H1 (cell line): ENCODE measurements at regions not wholly inside any gene's neighbourhood (a gene's known extent, or its start where the extent isn't known, plus 50 kb on each side); places are given as distances from the start of the nearest gene placed in this dataset.
A peak's percentile ranks its signal among the peaks of the same experiment; 100 is the strongest.

Experiments used
- CTCF ChIA-PET: fragments of 300-600 bp; sonication (Branson Sonifier 250); formaldehyde crosslinking; loops from one replicate; lab custom pipeline; 2021; ENCODE audit not compliant: partially characterized antibody; lab: Charles Lee
- POLR2A ChIA-PET: fragments of 300-600 bp; sonication (Branson Sonifier 250); formaldehyde crosslinking; loops from one replicate; lab custom pipeline; 2021; ENCODE audit warnings: inconsistent platforms; ENCODE audit not compliant: partially characterized antibody; lab: Charles Lee
- DNase-seq, 2 experiments: peaks; one replicate each; pipeline versions ENCODE4 v3.0.0 to v3.0.0-alpha.2; 2010 to 2022; ENCODE audit warnings: low spot score in 2 of 2, low read depth in 1 of 2, mixed read lengths in 1 of 2
- FAIRE-seq: peaks from 2 replicates; lab custom pipeline; 2011; peaks lifted over from hg19 to GRCh38; lab: Jason Lieb, UNC
- H2AFZ ChIP-seq: 2 replicates; pipeline ENCODE4 v1.8.1; 2012; ENCODE audit warnings: low read length, inconsistent platforms
- H2AK5ac ChIP-seq: 2 replicates; pipeline ENCODE4 v1.6.1; 2013; ENCODE audit warnings: low read depth, low read length
- H2BK120ac ChIP-seq: replicated peaks from 2 replicates; pipeline ENCODE3; 2013; ENCODE audit warnings: low read depth, low read length, inconsistent platforms
- H2BK12ac ChIP-seq: 2 replicates; pipeline ENCODE4 v1.6.1; 2013; ENCODE audit warnings: low read depth, low read length
- H2BK15ac ChIP-seq: 2 replicates; pipeline ENCODE4 v1.6.1; 2013; ENCODE audit warnings: low read length
- H2BK20ac ChIP-seq: 2 replicates; pipeline ENCODE4 v1.6.1; 2013; ENCODE audit warnings: low read length
- H2BK5ac ChIP-seq: 2 replicates; pipeline ENCODE4 v1.6.1; 2013; ENCODE audit warnings: low read depth, low read length
- H3K14ac ChIP-seq: 2 replicates; pipeline ENCODE4 v1.6.1; 2013; ENCODE audit warnings: inconsistent platforms; ENCODE audit not compliant: insufficient read length
- H3K18ac ChIP-seq: 2 replicates; pipeline ENCODE4 v1.6.1; 2013; ENCODE audit warnings: low read length; ENCODE audit errors: extremely low read depth
- H3K23ac ChIP-seq: 2 replicates; pipeline ENCODE4 v1.6.1; 2013; ENCODE audit warnings: inconsistent platforms; ENCODE audit not compliant: insufficient read length
- H3K23me2 ChIP-seq: 2 replicates; pipeline ENCODE4 v1.6.1; 2013; ENCODE audit warnings: low read depth, low read length
- H3K27ac ChIP-seq: 2 replicates; pipeline ENCODE4 v1.6.1; 2011; ENCODE audit warnings: low read depth, low read length, inconsistent platforms
- H3K27me3 ChIP-seq, 4 experiments: replicated peaks in 1 of 4; 1 replicate in 1 of 4; 2 replicates in 3 of 4; pipeline versions ENCODE4 v1.6.1 to v1.8.1; 2011 to 2013; ENCODE audit warnings: low read length in 3 of 4, mild to moderate bottlenecking in 3 of 4, inconsistent platforms in 2 of 4, mixed read lengths in 2 of 4, moderate library complexity in 1 of 4; ENCODE audit not compliant: control insufficient read depth in 3 of 4, insufficient read depth in 3 of 4; ENCODE audit errors: extremely low read depth in 1 of 4
- H3K36me3 ChIP-seq, 4 experiments: 2 replicates each; pipeline versions ENCODE4 v1.6.1 to v1.8.1; 2011 to 2013; ENCODE audit warnings: mild to moderate bottlenecking in 4 of 4, low read length in 3 of 4, moderate library complexity in 2 of 4, control low read depth in 1 of 4, inconsistent platforms in 1 of 4; ENCODE audit not compliant: insufficient read depth in 4 of 4, control insufficient read depth in 2 of 4
- H3K4ac ChIP-seq: replicated peaks from 2 replicates; pipeline ENCODE3; 2013; ENCODE audit warnings: low read length, low read depth, mixed read lengths, inconsistent platforms; ENCODE audit not compliant: insufficient read length
- H3K4me1 ChIP-seq, 4 experiments: replicated peaks in 1 of 4; 1 replicate in 1 of 4; 2 replicates in 3 of 4; pipeline versions ENCODE4 v1.6.1 to v1.8.1; 2011 to 2013; ENCODE audit warnings: low read length in 3 of 4, inconsistent platforms in 2 of 4, mixed read lengths in 1 of 4; ENCODE audit not compliant: insufficient read depth in 4 of 4, control insufficient read depth in 3 of 4
- H3K4me2 ChIP-seq, 2 experiments: 2 replicates each; pipeline versions ENCODE4 v1.6.1 to v1.8.1; 2011 to 2013; ENCODE audit warnings: low read depth in 2 of 2, low read length in 2 of 2, control low read depth in 1 of 2, inconsistent platforms in 1 of 2, mild to moderate bottlenecking in 1 of 2; ENCODE audit not compliant: insufficient read depth in 1 of 2
- H3K4me3 ChIP-seq, 4 experiments: fragments of 200-600, 300-600 bp in 1 of 4; sonication (generic), shearing (Covaris generic), sonication (Bioruptor Twin) in 1 of 4; 2 replicates each; pipeline versions ENCODE4 v1.5.1 to v1.8.1; 2011 to 2016; ENCODE audit warnings: low read length in 4 of 4, low read depth in 3 of 4, control low read depth in 2 of 4, inconsistent platforms in 2 of 4, mild to moderate bottlenecking in 2 of 4, mixed read lengths in 1 of 4, moderate library complexity in 1 of 4; ENCODE audit not compliant: insufficient read depth in 2 of 4; ENCODE audit errors: extremely low read depth in 1 of 4
- H3K56ac ChIP-seq: replicated peaks from 2 replicates; pipeline ENCODE3; 2013; ENCODE audit warnings: low read depth, mild to moderate bottlenecking, mixed read lengths, low read length, inconsistent platforms; ENCODE audit not compliant: insufficient read length
- H3K79me1 ChIP-seq: 2 replicates; pipeline ENCODE4 v1.6.1; 2013; ENCODE audit warnings: low read depth, low read length, control low read depth
- H3K79me2 ChIP-seq, 2 experiments: 2 replicates each; pipeline versions ENCODE4 v1.6.1 to v1.8.1; 2012 to 2013; ENCODE audit warnings: low read length in 2 of 2, mild to moderate bottlenecking in 2 of 2, inconsistent platforms in 1 of 2; ENCODE audit not compliant: insufficient read depth in 2 of 2, control insufficient read depth in 1 of 2
- H3K9ac ChIP-seq, 4 experiments: replicated peaks in 1 of 4; 1 replicate in 1 of 4; 2 replicates in 3 of 4; pipeline versions ENCODE4 v1.6.1 to v1.8.1; 2011 to 2013; ENCODE audit warnings: low read depth in 3 of 4, low read length in 3 of 4, control low read depth in 2 of 4, mild to moderate bottlenecking in 2 of 4, moderate library complexity in 2 of 4, inconsistent platforms in 1 of 4; ENCODE audit errors: extremely low read depth in 1 of 4
- H3K9me3 ChIP-seq, 2 experiments: 2 replicates each; pipeline versions ENCODE4 v1.6.1 to v1.8.1; 2012 to 2013; ENCODE audit warnings: mild to moderate bottlenecking in 2 of 2, moderate library complexity in 2 of 2, control low read depth in 1 of 2, inconsistent platforms in 1 of 2, low read depth in 1 of 2, low read length in 1 of 2, mixed read lengths in 1 of 2; ENCODE audit not compliant: insufficient read depth in 2 of 2
- H4K20me1 ChIP-seq, 2 experiments: replicated peaks in 1 of 2; 2 replicates each; pipeline versions ENCODE3 to v1.8.1; 2011 to 2013; ENCODE audit warnings: inconsistent platforms in 2 of 2, low read length in 2 of 2, mild to moderate bottlenecking in 1 of 2; ENCODE audit not compliant: insufficient read depth in 2 of 2, control insufficient read depth in 1 of 2
- H4K5ac ChIP-seq: 2 replicates; pipeline ENCODE4 v1.6.1; 2013; ENCODE audit warnings: low read length, low read depth, mixed read lengths, inconsistent platforms; ENCODE audit not compliant: insufficient read length
- H4K8ac ChIP-seq: 2 replicates; pipeline ENCODE4 v1.8.0; 2013; ENCODE audit warnings: mild to moderate bottlenecking, moderate library complexity, low read length, inconsistent platforms; ENCODE audit not compliant: insufficient read depth; ENCODE audit errors: extremely low read depth
- H4K91ac ChIP-seq: replicated peaks from 2 replicates; pipeline ENCODE3; 2013; ENCODE audit warnings: low read length, mixed read lengths, inconsistent platforms; ENCODE audit not compliant: insufficient read length
- ASH2L ChIP-seq: fragments of 200-600, 300-600 bp; sonication (generic); IDR thresholded peaks from one replicate; pipeline ENCODE4 v1.7.1; 2017; ENCODE audit warnings: low read length
- ATF2 ChIP-seq: IDR thresholded peaks from 2 replicates; pipeline ENCODE4 v1.6.1; 2012; ENCODE audit warnings: low read length, inconsistent platforms
- E2F6 ChIP-seq: IDR thresholded peaks from 2 replicates; pipeline ENCODE4 v1.6.1; 2012; ENCODE audit warnings: inconsistent platforms
- EGR1 ChIP-seq: IDR thresholded peaks from 2 replicates; pipeline ENCODE4 v1.6.1; 2011; ENCODE audit warnings: low read depth, low read length, borderline replicate concordance
- RFX5 ChIP-seq: IDR thresholded peaks from 2 replicates; pipeline ENCODE4 v1.6.1; 2011; ENCODE audit warnings: low read depth, low read length, improper control_type of control experiment, borderline replicate concordance
- SIN3A ChIP-seq, 2 experiments: IDR thresholded peaks in 1 of 2; conservative IDR thresholded peaks in 1 of 2; 2 replicates each; pipeline ENCODE4 v1.6.1; 2011 to 2012; ENCODE audit warnings: low read length in 2 of 2, improper control_type of control experiment in 1 of 2, low read depth in 1 of 2, mild to moderate bottlenecking in 1 of 2
- SP2 ChIP-seq: IDR thresholded peaks from 2 replicates; pipeline ENCODE4 v1.6.1; 2012; ENCODE audit warnings: mild to moderate bottlenecking, low read length, inconsistent platforms
- SUZ12 ChIP-seq: fragments of 200-600 bp; sonication (generic); IDR thresholded peaks from 2 replicates; pipeline ENCODE4 v1.6.1; 2012; ENCODE audit warnings: mild to moderate bottlenecking, inconsistent platforms, low read length, moderate library complexity, mixed read lengths
- YY1 ChIP-seq: IDR thresholded peaks from 2 replicates; pipeline ENCODE4 v1.6.1; 2011; ENCODE audit warnings: low read depth, mild to moderate bottlenecking, low read length
- WGBS, 2 experiments: shearing (Covaris generic) in 1 of 2; methylation state at CpG; one replicate each; pipeline versions ENCODE4 v1.1.6 to v1.1.7; 2013 to 2015; ENCODE audit warnings: low lambda C conversion rate in 2 of 2, mixed read lengths in 2 of 2, inconsistent platforms in 1 of 2, low coverage in 1 of 2, missing lambda C conversion rate in 1 of 2; ENCODE audit not compliant: insufficient replicate concordance in 2 of 2, insufficient coverage in 1 of 2, insufficient read length in 1 of 2; ENCODE audit errors: extremely low coverage in 1 of 2, missing lambda C conversion rate in 1 of 2; 5-methylcytosine and 5-hydroxymethylcytosine counted together
- TF ChIP-seq, protein P1 (sequence below): IDR thresholded peaks from 2 replicates; pipeline ENCODE4 v1.6.1; 2011; ENCODE audit warnings: low read depth, mild to moderate bottlenecking, low read length; ENCODE audit not compliant: insufficient read depth

- peak in 1 of 2 experiments; percentile 23 for DNase-seq
Measured at GRCh38 chr14:41146391-41146790, 460.3 kb upstream of the LRFN5 start.

More at GRCh38 chr14:41146391-41146790, 460.3 kb upstream of the LRFN5 start:
- no peak overlapping the region for H2BK15ac ChIP-seq
- H2AK5ac ChIP-seq = no peak overlapping the region
- no peaks in the 10 kb centered on the region for H3K79me1 ChIP-seq
- H2BK5ac ChIP-seq = no peak overlapping the region
- H2BK120ac ChIP-seq = no peak overlapping the region
- H3K36me3 ChIP-seq = no peaks in the 10 kb centered on the region
- no peak overlapping the region for H3K18ac ChIP-seq
- no peaks in the 10 kb centered on the region for H3K27me3 ChIP-seq
- H2BK20ac ChIP-seq = no peak overlapping the region
- H3K4me3 ChIP-seq = no peak overlapping the region
- H3K79me2 ChIP-seq = no peaks in the 10 kb centered on the region
- H3K4ac ChIP-seq = no peak overlapping the region
- H2AFZ ChIP-seq = no peak overlapping the region
- no peaks in the 10 kb centered on the region for H3K9me3 ChIP-seq
- H4K5ac ChIP-seq = no peak overlapping the region
- H3K56ac ChIP-seq = no peak overlapping the region
- H3K27ac ChIP-seq = no peak overlapping the region
- TF ChIP-seq EGR1 (no peak), RFX5 (no peak), SIN3A (conservative IDR thresholded peaks at IDR 0.05 in 1 of 2, IDR thresholded peaks at IDR 0.05 in 1 of 2; ENCODE audit: low read depth in 1 of 2, low read length in 2 of 2) (no peak), ASH2L (no peak), SP2 (no peak), ATF2 (no peak), YY1 (no peak), SUZ12 (no peak), E2F6 (no peak)
- TF ChIP-seq, protein P1, sequence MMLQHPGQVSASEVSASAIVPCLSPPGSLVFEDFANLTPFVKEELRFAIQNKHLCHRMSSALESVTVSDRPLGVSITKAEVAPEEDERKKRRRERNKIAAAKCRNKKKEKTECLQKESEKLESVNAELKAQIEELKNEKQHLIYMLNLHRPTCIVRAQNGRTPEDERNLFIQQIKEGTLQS = no peak
- TF ChIP-seq, all 59 proteins: peak for 0
- FAIRE-seq = no peak
- Histone ChIP-seq H3K14ac (no peak overlapping the region), H3K4me2 (no peak overlapping the region), H3K23ac (no peak overlapping the region), H3K23me2 (no peaks in the 10 kb centered on the region), H4K8ac (no peak overlapping the region), H4K20me1 (no peaks in the 10 kb centered on the region), H3K4me1 (no peaks in the 10 kb centered on the region), H2BK12ac (no peak overlapping the region), H3K9ac (no peak overlapping the region), H4K91ac (no peak overlapping the region)
- WGBS, 2 experiments = 87% methylated on average over 2 of the region's 2 CpGs; no CpG with 5 or more reads in 1 of the 2 experiments
- POLR2A ChIA-PET = no interaction called here
- CTCF ChIA-PET = no interaction called here
